ENCODE measurements at regions not wholly inside any gene's neighbourhood (a gene's known extent, or its start where the extent isn't known, plus 50 kb on each side); places are given as distances from the start of the nearest gene placed in this dataset.
"Not testable (repeated sequence)": the region's sequence is repeated elsewhere in the genome, so short reads cannot be mapped to it uniquely, and the experiment has no call there.

- TF ChIP-seq, protein P1, sequence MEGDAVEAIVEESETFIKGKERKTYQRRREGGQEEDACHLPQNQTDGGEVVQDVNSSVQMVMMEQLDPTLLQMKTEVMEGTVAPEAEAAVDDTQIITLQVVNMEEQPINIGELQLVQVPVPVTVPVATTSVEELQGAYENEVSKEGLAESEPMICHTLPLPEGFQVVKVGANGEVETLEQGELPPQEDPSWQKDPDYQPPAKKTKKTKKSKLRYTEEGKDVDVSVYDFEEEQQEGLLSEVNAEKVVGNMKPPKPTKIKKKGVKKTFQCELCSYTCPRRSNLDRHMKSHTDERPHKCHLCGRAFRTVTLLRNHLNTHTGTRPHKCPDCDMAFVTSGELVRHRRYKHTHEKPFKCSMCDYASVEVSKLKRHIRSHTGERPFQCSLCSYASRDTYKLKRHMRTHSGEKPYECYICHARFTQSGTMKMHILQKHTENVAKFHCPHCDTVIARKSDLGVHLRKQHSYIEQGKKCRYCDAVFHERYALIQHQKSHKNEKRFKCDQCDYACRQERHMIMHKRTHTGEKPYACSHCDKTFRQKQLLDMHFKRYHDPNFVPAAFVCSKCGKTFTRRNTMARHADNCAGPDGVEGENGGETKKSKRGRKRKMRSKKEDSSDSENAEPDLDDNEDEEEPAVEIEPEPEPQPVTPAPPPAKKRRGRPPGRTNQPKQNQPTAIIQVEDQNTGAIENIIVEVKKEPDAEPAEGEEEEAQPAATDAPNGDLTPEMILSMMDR (IDR thresholded peaks at IDR 0.05; ENCODE audit: low read depth, low read length), result not testable (repeated sequence)
- TF ChIP-seq EZH2phosphoT487 (IDR thresholded peaks at IDR 0.05; ENCODE audit: low read depth), result not testable (repeated sequence)
These were observed 308.8 kb upstream of the DPP6 start for GRCh38 chr7:153743434-153743833.
